WI38 (cell line): ENCODE measurements at regions not wholly inside any gene's neighbourhood (a gene's known extent, or its start where the extent isn't known, plus 50 kb on each side); places are given as distances from the start of the nearest gene placed in this dataset.

Experiments used
- H3K4me3 ChIP-seq: 2 replicates; pipeline ENCODE4 v1.5.1; 2011; ENCODE audit warnings: low read depth, mild to moderate bottlenecking, control low read depth, low read length
- CTCF ChIP-seq: IDR thresholded peaks from 2 replicates; pipeline ENCODE4 v1.5.1; 2012; ENCODE audit warnings: low read depth, mild to moderate bottlenecking, control low read depth, low read length

- no peak overlapping the region for H3K4me3 ChIP-seq
- no peak for TF ChIP-seq CTCF
These were observed 97.3 kb downstream of the PDGFA start for GRCh38 chr7:422191-422885.

GRCh38 chr7:422886-423225 is 96.8 kb downstream of the PDGFA start:
- H3K4me3 ChIP-seq, result no peak overlapping the region
- no peak for TF ChIP-seq CTCF

- TF ChIP-seq CTCF, result 0 out of 2 replicates have a peak, but pooled peaks have one; percentile 3
- no peak overlapping the region for H3K4me3 ChIP-seq
These were observed 96.1 kb downstream of the PDGFA start for GRCh38 chr7:423312-424260.

- H3K4me3 ChIP-seq, result no peak overlapping the region
- TF ChIP-seq CTCF, result no peak
These were observed 95.2 kb downstream of the PDGFA start for GRCh38 chr7:424301-424935.

GRCh38 chr7:424961-425793 is 94.5 kb downstream of the PDGFA start:
- no peak for TF ChIP-seq CTCF
- H3K4me3 ChIP-seq, result no peak overlapping the region

- H3K4me3 ChIP-seq, result no peak overlapping the region
- TF ChIP-seq CTCF, result no peak
These were observed 93.9 kb downstream of the PDGFA start for GRCh38 chr7:425794-426188.
